NCI-H69 (cell line): ENCODE measurements at regions not wholly inside any gene's neighbourhood (a gene's known extent, or its start where the extent isn't known, plus 50 kb on each side); places are given as distances from the start of the nearest gene placed in this dataset.
"Not testable (repeated sequence)": the region's sequence is repeated elsewhere in the genome, so short reads cannot be mapped to it uniquely, and the experiment has no call there.

Experiments used
- DNase-seq: peaks from one replicate; lab custom pipeline; 2025; lab: John Stamatoyannopoulos, UW

- no peak for DNase-seq
Observed at GRCh38 chr10:20615395-20615794, 281.7 kb downstream of the NEBL start.

- DNase-seq: peak; percentile 10
Observed at GRCh38 chr10:20614911-20615310, 282.2 kb downstream of the NEBL start.

DNA sequence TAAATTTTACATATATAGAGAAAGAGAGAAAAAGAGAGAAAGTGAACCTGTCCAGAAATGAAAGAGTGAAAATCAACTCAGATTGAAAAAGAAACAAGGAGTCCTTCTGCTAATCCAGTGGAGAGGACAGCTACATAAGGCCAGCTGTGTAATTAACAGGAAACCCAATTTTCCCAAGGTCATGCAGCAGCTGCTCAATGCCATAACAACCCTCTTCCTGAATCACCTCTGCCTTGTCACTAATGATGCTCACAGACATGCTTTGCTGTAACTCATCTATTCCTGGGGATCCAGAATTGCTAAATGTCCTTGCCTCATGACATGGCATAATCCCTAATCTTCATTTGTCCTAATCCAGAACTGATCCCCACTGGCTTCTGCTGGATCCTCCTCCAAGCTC is 288.6 kb downstream of the NEBL start:
- peak; percentile 4 for DNase-seq

- DNase-seq: no peak
Observed at GRCh38 chr10:20606985-20607384, 290.1 kb downstream of the NEBL start.

DNA sequence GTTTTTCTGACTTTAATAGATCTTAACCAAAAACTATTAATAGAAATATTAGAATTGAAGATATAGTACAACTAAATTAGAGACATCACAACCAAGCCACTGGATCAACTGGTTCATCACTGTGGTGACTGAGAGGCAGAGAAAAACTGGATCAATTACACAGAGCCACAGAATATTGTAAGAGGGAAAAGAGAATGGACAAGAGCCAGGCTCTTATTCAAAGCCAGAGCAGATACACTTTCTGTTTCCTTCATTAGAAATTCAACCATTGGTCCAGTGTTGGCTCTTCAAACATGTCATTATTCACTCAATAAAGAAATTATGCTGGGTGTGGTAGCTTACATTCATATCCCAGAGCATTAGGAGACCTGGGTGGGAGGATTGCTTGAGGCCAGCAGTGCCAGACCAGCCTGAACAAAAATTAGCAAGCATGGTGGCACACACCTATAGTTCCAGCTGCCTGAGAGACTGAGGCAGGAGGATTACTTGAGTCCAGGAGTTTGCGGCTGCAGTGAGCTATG is 295.1 kb downstream of the NEBL start:
- peak; percentile 19 for DNase-seq

DNA sequence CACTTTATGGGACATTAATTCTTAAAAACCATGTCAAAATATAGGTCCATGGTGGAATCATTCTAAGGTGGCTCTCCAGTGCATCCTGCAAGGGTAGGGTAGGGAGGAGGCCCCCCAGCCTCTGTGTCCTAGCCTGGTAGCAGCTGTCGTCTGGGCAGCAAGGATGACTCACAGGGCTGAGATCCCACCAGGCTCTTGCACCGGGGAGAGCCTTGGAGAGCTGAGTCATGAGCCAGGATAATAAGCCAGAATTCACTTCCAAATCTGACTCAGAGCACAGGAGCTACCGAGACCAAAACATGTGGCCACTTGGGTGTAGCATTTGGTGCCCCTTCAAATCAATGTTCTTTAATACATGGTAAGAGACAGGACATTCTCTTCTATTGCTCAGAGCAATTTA is 298.5 kb downstream of the NEBL start:
- DNase-seq: peak; percentile 43

DNA sequence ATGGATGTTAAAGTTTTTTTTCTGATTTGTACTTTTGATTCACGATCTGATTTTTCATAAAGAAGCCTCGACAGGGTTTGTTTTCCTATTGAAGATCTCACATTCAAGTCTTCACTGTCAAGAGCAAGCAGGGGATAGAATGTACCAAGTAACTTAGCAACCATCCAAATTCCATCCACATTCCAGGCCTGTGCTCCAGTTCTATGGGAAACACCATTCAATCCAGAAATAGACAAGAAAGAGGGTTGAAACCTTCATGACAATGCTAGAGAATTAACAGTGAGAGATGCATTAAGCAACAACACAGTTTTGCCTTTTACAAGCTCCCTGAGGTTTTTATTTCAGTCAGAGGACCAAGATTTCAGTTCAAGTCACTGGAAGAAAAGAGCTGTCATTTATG is 300.2 kb downstream of the NEBL start:
- no peak for DNase-seq

GRCh38 chr10:20596065-20596755 is 300.9 kb downstream of the NEBL start:
- DNase-seq: no peak

DNA sequence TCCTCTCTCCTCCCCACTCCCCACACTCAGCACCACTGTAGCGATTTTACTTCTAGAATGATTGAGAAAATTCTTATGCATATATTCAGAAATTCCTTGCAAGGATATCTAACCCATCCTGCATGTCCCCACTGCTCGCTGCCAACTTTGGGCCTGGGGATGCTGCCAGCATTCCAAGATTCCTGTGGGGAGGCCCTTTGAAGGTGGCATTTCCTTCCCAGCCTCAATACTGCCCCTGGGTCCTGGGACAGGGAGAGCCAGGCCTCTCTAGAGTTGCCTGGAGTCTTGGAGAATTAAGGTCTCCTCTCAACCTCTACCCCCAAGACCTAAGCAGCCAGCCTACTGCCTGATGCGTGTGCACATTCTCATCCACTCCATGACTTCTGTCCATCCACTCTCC is 303.5 kb downstream of the NEBL start:
- DNase-seq: no peak

GRCh38 chr10:20582041-20582440 is 315.1 kb downstream of the NEBL start:
- no peak for DNase-seq

DNA sequence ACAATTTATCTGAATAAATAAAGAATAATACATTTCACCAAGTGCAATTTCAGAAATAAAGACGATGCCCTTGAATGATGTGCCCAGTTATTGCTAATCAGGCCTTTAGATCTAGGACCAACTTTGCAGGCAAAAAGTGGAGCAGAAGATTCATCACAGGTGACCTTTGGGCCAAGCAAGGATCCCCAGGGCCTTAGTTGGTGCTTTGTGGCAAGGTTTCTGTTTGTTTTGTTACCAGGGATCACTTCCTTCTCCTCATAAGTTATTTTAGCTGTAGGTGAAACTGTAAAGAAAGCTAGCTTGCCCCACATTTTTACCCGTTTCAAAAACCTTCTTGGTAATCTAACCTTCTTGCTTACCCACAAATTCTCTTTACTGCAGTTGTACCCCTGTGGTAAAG is 323.2 kb downstream of the NEBL start:
- no peak for DNase-seq

DNA sequence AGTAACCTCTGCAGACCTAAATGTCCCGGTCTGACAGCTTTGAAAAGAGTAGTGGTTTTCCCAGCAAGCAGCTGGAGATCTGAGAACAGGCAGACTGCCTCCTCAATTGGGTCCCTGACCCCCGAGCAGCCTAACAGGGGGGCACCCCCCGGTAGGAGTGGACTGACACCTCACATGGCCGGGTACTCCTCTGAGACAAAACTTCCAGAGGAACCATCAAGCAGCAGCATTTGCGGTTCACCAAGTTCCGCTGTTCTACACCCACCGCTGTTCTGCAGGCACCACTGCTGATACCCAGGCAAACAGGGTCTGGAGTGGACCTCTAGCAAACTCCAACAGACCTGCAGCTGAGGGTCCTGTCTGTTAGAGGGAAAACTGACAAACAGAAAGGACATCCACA is 341.1 kb downstream of the NEBL start:
- not testable (repeated sequence) for DNase-seq

DNA sequence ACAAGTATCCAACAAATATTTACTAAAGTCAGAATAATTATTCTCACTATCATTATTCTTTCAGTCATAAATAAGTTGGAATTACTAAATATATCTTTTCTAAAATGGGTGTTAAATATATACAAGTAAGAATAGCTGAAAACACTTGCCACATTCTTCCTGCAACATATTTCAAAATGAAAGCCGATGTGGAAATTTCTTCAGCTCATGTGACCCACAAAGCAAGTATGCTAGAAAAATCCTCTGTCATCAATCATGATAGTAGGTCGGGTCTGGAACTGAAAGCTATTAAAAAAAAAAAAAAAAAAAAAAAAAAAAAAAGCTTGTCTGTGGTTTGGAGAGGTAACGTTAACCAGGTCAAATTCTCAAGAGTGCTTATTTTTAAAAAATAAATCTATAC is 344.7 kb downstream of the NEBL start:
- DNase-seq: no peak

DNA sequence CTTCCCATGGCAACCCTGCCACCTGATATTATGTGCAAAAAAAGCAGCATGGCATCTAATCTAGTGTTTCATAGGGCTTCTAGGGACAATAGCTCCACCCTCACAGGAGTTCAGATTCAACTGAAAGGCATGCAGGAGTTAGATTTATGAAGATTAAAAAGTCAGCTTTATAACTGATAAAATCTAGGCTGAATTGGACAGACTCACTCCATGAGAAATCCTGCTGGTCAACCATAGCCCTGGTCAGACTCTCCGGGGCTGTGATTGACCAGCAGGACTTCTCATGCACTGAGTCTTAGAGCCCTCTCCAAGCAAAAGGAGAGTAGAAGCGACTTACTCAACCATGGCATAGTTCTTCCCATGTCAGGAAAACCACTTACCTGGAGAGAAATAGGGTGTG is 345.4 kb downstream of the NEBL start:
- no peak for DNase-seq

DNA sequence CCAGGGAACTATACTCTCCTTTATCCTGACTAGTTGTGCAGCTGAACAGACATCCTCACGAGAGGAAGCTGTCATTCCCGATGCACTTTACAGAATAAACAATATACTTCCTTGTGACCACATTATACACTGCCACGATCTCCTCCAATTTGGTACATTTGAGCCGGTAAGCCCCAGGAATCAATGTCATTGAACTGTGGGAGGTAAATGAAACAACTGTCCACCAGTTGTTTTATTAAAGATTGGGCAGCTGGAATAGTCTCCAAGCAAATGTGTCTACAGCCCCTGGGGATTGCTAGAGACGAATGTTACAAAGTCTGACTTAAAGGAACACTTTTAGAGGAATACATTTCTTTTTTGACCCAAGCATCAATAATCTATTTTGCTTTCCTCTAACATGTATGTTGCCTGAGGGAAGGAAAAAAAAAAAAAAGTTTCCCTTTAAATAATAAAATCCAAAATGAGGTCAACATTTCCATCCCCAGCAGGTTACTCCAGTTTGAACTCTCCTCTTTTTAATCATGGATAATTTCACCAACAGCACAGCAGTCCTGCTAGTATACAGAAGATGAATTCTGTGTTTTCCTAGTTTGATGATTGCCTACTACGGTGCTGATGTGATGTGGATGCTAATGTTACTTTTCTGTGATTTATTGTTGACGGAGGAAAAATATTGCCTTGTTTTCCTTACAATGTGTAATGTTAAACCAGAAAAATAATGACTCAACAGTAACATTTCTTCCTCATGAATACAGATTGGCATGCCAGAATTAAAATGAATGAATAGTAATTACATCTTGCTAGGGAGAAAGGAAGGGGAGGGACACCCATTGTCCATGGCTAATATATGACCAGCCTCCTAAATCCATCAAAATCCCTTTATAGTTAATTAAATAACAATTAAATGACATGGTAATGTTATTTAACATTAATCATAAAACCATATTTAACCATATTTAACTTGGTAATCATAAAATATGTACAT is 360.9 kb downstream of the NEBL start:
- DNase-seq: peak; percentile 89

GRCh38 chr10:20531241-20531883 is 365.7 kb downstream of the NEBL start:
- DNase-seq: peak; percentile 10

DNA sequence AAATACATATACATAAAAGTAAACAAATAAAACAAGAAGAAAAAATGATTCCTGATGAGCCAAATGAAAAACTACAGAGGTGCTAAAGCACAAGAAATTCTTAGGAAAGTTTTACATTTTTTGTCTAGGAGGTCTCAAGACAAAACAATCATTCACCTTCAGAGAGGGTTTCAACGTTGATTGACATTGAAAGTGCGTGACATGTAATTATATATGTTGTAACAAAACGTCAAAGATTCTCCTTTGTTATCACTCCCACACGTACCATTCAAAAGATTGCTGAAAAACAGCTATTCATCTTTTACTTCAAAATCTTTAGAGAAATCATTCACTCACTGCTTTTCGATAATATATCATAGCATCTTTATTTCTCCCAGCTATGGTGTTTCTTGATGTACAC is 375.9 kb downstream of the NEBL start:
- no peak for DNase-seq

DNA sequence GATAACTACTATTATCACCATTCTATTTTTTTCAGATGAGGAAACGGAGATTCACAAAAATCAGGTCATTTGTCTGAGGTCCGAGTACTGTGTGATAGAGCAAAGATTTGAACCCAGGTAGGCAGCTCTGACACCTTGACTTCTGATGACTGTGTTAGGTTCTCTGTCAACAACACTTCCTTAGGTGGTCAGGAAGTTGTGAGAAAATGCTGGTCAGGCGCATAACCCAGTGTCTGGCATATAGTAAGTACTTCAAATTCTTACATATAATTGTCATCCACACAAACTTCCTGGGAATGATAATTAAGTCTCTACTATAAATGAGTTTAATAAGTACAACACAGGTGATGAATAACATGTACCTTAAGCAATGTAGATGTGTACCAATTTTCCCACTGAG is 381.5 kb downstream of the NEBL start:
- no peak for DNase-seq

DNA sequence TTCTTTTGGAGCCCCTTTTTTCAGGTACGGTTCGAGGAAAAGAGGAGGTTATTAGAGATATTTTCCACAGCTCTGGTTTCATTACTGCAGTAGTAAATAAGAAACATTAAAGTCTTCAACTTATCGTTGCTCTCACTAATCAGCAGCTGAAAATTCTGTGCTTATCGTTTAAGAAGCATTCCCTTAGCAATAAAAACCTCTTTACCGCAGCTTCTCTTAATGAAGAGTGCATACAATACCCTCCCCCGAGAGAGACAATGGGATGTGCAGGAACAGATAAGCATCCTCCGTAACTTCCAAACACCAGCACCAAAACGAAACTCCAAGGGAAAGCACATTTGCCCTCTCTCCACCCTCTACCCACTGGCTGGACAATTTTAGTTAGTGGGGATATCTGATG is 384.5 kb downstream of the NEBL start:
- no peak for DNase-seq

GRCh38 chr10:20508921-20509320 is 388.2 kb downstream of the NEBL start:
- no peak for DNase-seq

DNA sequence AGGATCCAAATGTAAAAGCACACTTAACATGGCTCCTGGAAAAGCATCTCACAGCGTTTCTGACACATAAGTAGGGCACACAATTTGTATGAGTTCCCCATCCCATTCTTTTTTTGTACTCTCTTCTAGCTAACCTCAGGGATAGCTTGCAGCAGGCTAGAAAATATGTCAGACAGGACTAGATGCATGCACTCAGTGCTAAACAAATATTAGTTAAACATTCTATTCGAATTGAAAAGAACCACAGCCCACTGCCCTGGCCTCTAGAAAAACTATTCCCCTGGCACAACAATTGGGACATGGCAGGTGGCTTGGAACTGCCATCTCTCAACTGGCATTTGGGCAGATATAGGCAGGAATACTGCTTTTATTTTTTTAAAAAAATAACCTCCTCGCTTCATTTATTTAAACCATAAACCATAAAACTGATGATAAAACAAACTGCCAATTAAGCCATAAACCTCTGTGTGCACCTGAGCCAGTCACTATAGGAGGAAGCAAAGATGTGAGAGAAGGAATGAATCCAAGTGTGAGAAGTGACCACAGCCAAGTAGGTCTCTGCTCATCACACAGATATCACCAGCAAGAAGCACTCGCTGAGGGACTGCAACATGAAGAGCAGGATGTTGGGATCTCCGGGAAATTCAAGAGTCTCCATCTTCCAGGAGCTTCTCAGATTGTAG is 394.1 kb downstream of the NEBL start:
- no peak for DNase-seq

DNA sequence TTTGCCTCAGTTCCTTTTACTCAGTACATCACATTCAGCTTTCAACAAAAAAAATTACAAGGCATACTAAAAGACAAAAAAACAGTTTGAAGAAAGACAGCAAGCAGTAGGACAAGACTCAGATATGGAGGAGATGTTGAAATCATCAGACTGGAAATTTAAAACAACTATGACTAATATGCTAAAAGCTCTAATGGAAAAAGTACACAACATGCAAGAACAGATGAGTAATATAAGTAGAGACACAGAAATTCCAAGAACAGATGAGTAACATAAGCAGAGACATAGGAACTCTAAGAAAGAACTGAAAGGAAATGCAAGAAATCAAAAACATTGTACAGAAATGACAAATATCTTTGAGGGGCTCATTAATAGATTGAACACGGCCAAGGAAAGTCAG is 402.6 kb downstream of the NEBL start:
- no peak for DNase-seq
